GM21381 (cell line): ENCODE measurements at regions not wholly inside any gene's neighbourhood (a gene's known extent, or its start where the extent isn't known, plus 50 kb on each side); places are given as distances from the start of the nearest gene placed in this dataset.

Experiments used
- ATAC-seq: cut with Tn5 transposase; IDR thresholded peaks from one replicate; pipeline ENCODE4 v1.9.1; 2021; ENCODE audit warnings: mild to moderate bottlenecking, moderate library complexity; ENCODE audit not compliant: unreplicated experiment

GRCh38 chr11:19565639-19566038 lies 147.0 kb upstream of the NAV2 start:
- ATAC-seq, result no peak

- no peak for ATAC-seq
These were observed 150.5 kb upstream of the NAV2 start for GRCh38 chr11:19562156-19562555.

- no peak for ATAC-seq
These were observed 151.6 kb upstream of the NAV2 start for GRCh38 chr11:19561011-19561410.

- ATAC-seq, result no peak
These were observed 152.5 kb upstream of the NAV2 start for GRCh38 chr11:19560156-19560555.

GRCh38 chr11:19559746-19560145 lies 152.9 kb upstream of the NAV2 start:
- no peak for ATAC-seq

- ATAC-seq, result no peak
These were observed 154.2 kb upstream of the NAV2 start for GRCh38 chr11:19558189-19558986.

- no peak for ATAC-seq
These were observed 154.9 kb upstream of the NAV2 start for GRCh38 chr11:19557720-19558140.

- ATAC-seq, result no peak
These were observed 155.5 kb upstream of the NAV2 start for GRCh38 chr11:19557185-19557584.

GRCh38 chr11:19555266-19555665 lies 157.4 kb upstream of the NAV2 start:
- ATAC-seq, result no peak

- peak; percentile 55 for ATAC-seq
These were observed 158.8 kb upstream of the NAV2 start for GRCh38 chr11:19553683-19554333.

GRCh38 chr11:19552656-19553260 lies 159.9 kb upstream of the NAV2 start:
- no peak for ATAC-seq

GRCh38 chr11:19552161-19552560 lies 160.5 kb upstream of the NAV2 start:
- no peak for ATAC-seq

GRCh38 chr11:19551457-19551856 lies 161.2 kb upstream of the NAV2 start:
- no peak for ATAC-seq

GRCh38 chr11:19547044-19547443 lies 165.6 kb upstream of the NAV2 start:
- no peak for ATAC-seq

- ATAC-seq, result no peak
These were observed 166.3 kb upstream of the NAV2 start for GRCh38 chr11:19546325-19546724.

- no peak for ATAC-seq
These were observed 171.1 kb upstream of the NAV2 start for GRCh38 chr11:19541521-19542049.

- no peak for ATAC-seq
These were observed 172.8 kb upstream of the NAV2 start for GRCh38 chr11:19539861-19540260.

GRCh38 chr11:19537803-19538453 lies 174.7 kb upstream of the NAV2 start:
- ATAC-seq, result no peak

- no peak for ATAC-seq
These were observed 176.5 kb upstream of the NAV2 start for GRCh38 chr11:19536131-19536530.

- no peak for ATAC-seq
These were observed 182.1 kb upstream of the NAV2 start for GRCh38 chr11:19530505-19530904.

- ATAC-seq, result no peak
These were observed 186.5 kb upstream of the NAV2 start for GRCh38 chr11:19526119-19526518.
